GM21390 (cell line): ENCODE measurements at regions not wholly inside any gene's neighbourhood (a gene's known extent, or its start where the extent isn't known, plus 50 kb on each side); places are given as distances from the start of the nearest gene placed in this dataset.

Source experiments
- ATAC-seq: cut with Tn5 transposase; IDR thresholded peaks from one replicate; pipeline ENCODE4 v1.9.1; 2021; ENCODE audit not compliant: unreplicated experiment

- no peak for ATAC-seq
Observed at GRCh38 chr6:122042960-122043735, 356.3 kb upstream of the HSF2 start.

DNA sequence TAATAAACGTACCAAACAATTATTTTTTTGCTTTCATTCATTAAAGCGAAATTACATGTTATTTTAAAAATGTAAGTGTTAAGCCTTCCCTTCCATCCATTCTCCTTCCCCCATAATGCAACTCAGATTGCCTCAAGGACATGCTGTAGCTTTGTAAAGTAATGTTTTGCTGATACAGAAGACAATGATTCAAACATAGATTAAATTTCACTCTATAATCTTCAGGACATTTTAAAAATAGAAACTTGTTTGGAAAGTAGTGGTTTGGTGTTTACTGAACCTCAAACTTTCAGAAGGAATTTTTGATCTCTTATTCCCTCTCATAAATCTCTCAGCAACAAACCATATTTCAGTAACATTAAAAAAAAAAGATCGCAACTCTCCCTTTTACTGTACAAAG is 350.9 kb upstream of the HSF2 start:
- ATAC-seq: no peak

- ATAC-seq: no peak
Observed at GRCh38 chr6:122049341-122049740, 350.1 kb upstream of the HSF2 start.

DNA sequence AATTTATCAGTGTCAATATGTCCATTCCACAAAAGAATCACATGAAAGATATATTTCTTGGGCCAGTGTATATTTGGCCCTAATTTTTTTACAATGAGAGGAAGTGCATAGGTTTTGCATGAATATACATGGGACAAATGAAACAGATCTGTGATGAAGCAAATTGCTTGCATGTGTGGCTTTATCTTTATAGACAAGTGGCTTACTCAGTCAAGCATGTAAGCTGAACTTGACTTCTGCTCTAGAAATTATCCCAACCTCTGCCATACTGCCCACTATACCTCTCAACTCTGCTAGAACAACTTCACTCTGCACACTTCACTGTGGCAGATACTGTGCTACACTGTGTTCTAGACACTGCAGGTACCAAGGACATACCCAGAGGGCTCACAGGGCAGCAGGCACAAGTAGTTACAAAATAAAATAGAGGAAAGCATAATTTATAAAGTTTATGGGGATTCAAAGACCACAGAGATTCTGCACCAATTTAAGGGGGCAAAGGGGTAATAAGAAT is 349.2 kb upstream of the HSF2 start:
- ATAC-seq: no peak

GRCh38 chr6:122052346-122052900 is 347.0 kb upstream of the HSF2 start:
- ATAC-seq: no peak

- ATAC-seq: no peak
Observed at GRCh38 chr6:122059918-122060317, 339.5 kb upstream of the HSF2 start.

GRCh38 chr6:122061855-122062254 is 337.6 kb upstream of the HSF2 start:
- ATAC-seq: no peak

- no peak for ATAC-seq
Observed at GRCh38 chr6:122063076-122063475, 336.4 kb upstream of the HSF2 start.

DNA sequence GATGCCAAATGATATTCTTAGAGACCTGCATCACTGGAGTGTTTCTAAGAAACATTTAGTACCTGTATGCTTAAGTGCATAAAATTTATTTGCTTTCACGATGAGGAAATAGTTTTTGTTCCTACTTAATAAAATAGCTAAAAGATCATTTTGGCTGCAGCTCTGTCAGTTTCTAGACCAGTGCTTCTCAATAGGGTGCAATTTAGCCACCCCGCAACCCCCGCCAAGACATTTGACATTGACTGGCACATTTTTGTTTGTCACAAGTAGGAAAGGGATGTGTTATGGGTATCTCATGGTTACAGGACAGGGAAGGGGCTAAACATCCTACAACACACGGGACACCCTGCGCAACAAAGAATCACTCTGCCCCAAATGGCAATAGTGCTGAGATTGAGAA is 335.7 kb upstream of the HSF2 start:
- ATAC-seq: no peak

GRCh38 chr6:122066200-122066599 is 333.3 kb upstream of the HSF2 start:
- ATAC-seq: no peak

DNA sequence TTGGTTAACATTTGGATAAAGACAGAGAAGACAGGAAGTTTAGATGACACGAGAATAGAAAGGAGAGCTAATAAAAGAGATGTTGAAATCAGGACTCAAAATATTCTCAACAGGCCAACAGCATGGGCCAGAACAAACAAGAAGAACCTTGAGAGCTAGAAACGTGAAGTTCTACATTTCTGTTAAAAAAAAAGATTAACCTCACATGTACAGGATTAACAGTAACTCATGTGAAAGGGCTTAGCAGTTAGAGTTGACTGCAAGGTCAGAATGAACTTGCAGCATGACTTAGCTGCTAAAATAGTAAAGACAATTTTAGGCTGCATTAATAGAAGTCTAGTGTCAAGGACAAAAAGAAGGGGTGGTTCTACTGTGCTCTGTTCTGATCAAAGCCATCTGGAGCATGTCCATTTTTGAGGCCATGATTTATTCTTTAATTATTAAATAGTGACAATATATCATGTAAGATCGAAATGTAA is 331.1 kb upstream of the HSF2 start:
- ATAC-seq: no peak

DNA sequence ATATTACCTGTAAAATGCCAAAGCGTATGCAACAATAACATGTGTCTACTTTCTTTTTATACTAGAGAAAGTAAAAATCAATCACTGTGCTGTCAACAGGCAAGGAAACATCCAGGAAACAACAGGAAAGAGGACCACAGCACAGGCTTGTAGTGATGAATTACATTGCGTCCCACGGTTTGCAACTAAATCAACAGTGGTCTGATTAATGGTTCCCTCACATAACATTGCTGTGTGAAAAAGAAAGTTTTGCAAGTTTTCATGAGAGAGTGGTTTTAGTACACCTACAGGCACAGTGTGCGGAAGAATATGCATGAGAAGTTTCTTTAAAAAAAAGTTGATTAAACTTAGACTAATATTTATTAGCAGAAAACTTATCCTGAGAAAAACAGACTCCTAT is 329.5 kb upstream of the HSF2 start:
- no peak for ATAC-seq

- no peak for ATAC-seq
Observed at GRCh38 chr6:122072014-122072647, 327.3 kb upstream of the HSF2 start.

DNA sequence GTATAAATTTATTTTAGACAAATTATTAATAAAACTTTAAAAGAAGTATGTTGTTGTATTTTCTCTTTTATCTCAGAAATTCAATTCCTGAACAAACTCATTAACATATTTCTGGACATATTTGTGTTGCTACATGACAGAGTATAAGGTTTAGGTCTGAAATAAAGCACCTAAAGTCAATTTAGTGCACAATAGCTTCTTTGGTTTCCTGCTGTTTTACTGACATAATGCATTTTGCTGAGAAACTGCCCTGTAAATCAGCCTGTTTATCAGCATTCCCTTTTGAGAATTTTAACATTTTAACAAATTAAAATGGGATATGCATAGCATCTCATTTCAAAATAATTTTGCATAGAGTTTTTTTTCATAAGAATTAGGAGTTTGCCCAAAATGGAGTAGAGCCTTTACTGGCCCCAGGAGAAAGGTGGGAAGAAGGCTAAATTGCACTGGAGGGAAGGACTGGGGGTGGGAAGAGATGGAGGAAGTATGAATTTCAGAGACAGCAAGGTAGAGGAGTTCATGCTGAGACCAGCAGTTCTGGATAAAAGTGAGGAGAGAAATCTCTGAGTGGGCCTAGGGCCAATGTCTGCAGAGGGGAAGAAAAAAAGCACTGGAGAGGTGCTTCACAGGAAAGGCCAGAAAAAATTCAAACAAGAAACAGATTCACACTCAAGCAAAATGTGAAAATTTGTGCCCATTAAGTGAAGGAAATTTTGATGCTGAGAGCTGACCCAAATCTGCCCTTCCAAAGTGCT is 324.2 kb upstream of the HSF2 start:
- no peak for ATAC-seq

GRCh38 chr6:122075917-122076316 is 323.5 kb upstream of the HSF2 start:
- no peak for ATAC-seq

- no peak for ATAC-seq
Observed at GRCh38 chr6:122077603-122078002, 321.8 kb upstream of the HSF2 start.

DNA sequence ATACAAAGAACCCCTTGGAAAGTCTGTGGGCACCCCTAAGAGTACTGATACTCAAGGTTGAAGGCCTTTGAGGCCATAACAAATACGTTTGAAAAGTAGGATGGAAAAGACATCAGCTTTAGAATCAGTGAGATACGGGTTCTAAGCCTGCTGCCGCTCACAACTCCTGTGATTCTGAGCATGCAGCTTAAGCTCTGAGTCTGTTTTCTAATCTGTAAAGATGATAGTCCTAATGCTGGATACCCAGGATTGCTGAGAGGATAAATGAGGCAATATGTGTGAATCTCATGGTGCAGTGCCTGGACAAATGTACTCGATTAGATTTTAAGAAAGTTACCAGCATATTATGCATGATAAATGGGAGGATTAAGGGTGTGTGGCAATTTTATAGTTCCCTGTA is 321.0 kb upstream of the HSF2 start:
- ATAC-seq: no peak

DNA sequence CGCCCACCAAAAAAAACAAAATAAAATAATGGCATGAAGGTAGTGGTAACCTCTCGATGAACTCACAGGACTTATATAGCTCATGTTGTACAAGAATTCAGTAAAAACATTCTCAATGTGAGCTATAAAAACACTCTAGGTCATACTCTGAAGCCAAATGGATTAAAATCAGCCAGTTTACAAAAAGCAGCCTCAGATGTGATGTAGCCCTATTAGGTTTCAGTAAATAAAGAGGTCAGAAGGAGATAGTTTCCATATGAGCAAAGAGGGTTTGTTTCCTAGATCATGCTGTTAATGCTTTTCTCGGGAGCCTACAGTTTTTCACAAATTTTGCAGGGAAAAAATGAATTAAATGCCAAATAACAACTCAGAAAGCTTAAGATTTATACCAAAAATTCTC is 319.5 kb upstream of the HSF2 start:
- ATAC-seq: no peak

DNA sequence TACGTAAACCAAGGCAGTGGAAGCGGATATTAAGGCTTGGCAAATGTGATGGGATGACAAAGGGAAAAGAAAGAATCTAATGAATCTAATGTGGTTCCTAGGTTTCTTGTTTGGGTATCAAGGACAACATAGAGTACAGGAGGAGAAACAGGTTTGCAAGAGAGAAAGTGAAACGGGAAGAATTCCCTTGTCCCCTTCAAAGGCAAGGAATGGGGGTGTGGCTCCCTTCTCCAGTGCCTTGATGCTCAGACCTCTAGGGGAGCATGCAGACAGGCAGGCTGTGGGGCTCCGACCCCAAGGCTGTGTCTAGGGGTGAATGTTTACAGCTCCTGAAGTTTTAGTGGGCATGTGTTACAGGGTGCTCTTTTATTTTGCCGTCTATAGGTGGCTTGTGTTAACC is 317.5 kb upstream of the HSF2 start:
- no peak for ATAC-seq

GRCh38 chr6:122082370-122082769 is 317.1 kb upstream of the HSF2 start:
- no peak for ATAC-seq

GRCh38 chr6:122092366-122092765 is 307.1 kb upstream of the HSF2 start:
- no peak for ATAC-seq
